K562 (cell line): ENCODE measurements at regions not wholly inside any gene's neighbourhood (a gene's known extent, or its start where the extent isn't known, plus 50 kb on each side); places are given as distances from the start of the nearest gene placed in this dataset.

ENCODE experiments used
- ATAC-seq: fragments of 200-7000 bp; cut with Tn5 transposase; 3 replicates; pipeline ENCODE4 v1.9.1; 2020; ENCODE audit warnings: moderate library complexity
- BruUV-seq: library from RNA; stranded (reverse); fragments of 400-500 nt; replicated peaks from 2 replicates; lab custom pipeline; 2021; lab: Mats Ljungman, UMichigan
- CTCF ChIA-PET: fragments of 300-600 bp; formaldehyde crosslinking; extraction: SDS; loops from one replicate; lab custom pipeline; 2021; ENCODE audit warnings: low intra/inter-chr PET ratio; lab: Yijun Ruan, JAX
- POLR2A ChIA-PET: fragments of 300-600, 350-650 bp; sonication (Branson Sonifier 250); formaldehyde crosslinking; extraction: SDS; loops from one replicate; lab custom pipeline; 2021; ENCODE audit warnings: antibody characterized with exemption, inconsistent platforms; lab: Yijun Ruan, JAX
- DNase-seq, 4 experiments: peaks; one replicate each; pipeline versions ENCODE4 v3.0.0 to v3.0.0-alpha.2; 2011 to 2018; ENCODE audit warnings: low spot score in 3 of 4, mixed read lengths in 3 of 4; ENCODE audit errors: extremely low read depth in 1 of 4
- FAIRE-seq: peaks from 2 replicates; lab custom pipeline; 2011; peaks lifted over from hg19 to GRCh38; lab: Jason Lieb, UNC
- H2AFZ ChIP-seq: 2 replicates; pipeline ENCODE4 v1.6.0; 2011; ENCODE audit warnings: low read depth, low read length, control low read depth, inconsistent platforms
- H3K27ac ChIP-seq: fragments of 200-600 bp; 3 replicates; pipeline ENCODE4 v1.8.0; 2011; ENCODE audit warnings: low read depth, mild to moderate bottlenecking, control low read depth, inconsistent platforms, low read length, moderate library complexity, mixed read lengths; ENCODE audit errors: extremely low read depth
- H3K27me3 ChIP-seq, 2 experiments: fragments of 300-600 bp in 1 of 2; 2 replicates in 1 of 2; 3 replicates in 1 of 2; pipeline versions ENCODE4 v1.6.0 to v1.8.0; 2011; ENCODE audit warnings: inconsistent platforms in 2 of 2, low read length in 2 of 2, mild to moderate bottlenecking in 1 of 2, mixed read lengths in 1 of 2, moderate library complexity in 1 of 2; ENCODE audit not compliant: control insufficient read depth in 2 of 2, insufficient read depth in 2 of 2
- H3K36me3 ChIP-seq: fragments of 300-600 bp; 3 replicates; pipeline ENCODE4 v1.8.0; 2011; ENCODE audit warnings: mild to moderate bottlenecking, low read length, inconsistent platforms; ENCODE audit not compliant: control insufficient read depth, insufficient read depth
- H3K4me1 ChIP-seq, 2 experiments: fragments of 200-600 bp in 1 of 2; replicated peaks in 1 of 2; 2 replicates in 1 of 2; 3 replicates in 1 of 2; pipeline versions ENCODE4 v1.5.1 to v1.8.0; 2011; ENCODE audit warnings: inconsistent platforms in 2 of 2, low read length in 2 of 2, mild to moderate bottlenecking in 1 of 2, mixed read lengths in 1 of 2, moderate library complexity in 1 of 2; ENCODE audit not compliant: control insufficient read depth in 2 of 2, insufficient read depth in 2 of 2
- H3K4me2 ChIP-seq: 2 replicates; pipeline ENCODE4 v1.6.1; 2011; ENCODE audit warnings: low read length, control low read depth, inconsistent platforms, mixed read lengths; ENCODE audit not compliant: insufficient read depth
- H3K4me3 ChIP-seq: fragments of 200-600 bp; sonication (generic), shearing (Covaris generic); 2 replicates; pipeline ENCODE4 v1.5.1; 2016; ENCODE audit warnings: control low read depth, inconsistent platforms
- H3K79me2 ChIP-seq: fragments of 200-600 bp; 3 replicates; pipeline ENCODE4 v1.8.0; 2011; ENCODE audit warnings: low read length, inconsistent platforms; ENCODE audit not compliant: control insufficient read depth, insufficient read depth
- H3K9ac ChIP-seq, 2 experiments: 2 replicates each; pipeline versions ENCODE4 v1.6.0 to v1.6.1; 2011; ENCODE audit warnings: low read depth in 2 of 2, low read length in 2 of 2, control low read depth in 1 of 2, inconsistent platforms in 1 of 2, mild to moderate bottlenecking in 1 of 2, mixed read lengths in 1 of 2; ENCODE audit not compliant: insufficient read depth in 1 of 2
- H3K9me1 ChIP-seq: one replicate; pipeline ENCODE4 v1.6.0; 2011; ENCODE audit warnings: inconsistent platforms, mild to moderate bottlenecking, low read length, moderate library complexity; ENCODE audit not compliant: control insufficient read depth, insufficient read depth
- H3K9me3 ChIP-seq: replicated peaks from 2 replicates; pipeline ENCODE4 v1.5.1; 2011; ENCODE audit warnings: low read depth, low read length, inconsistent platforms; ENCODE audit not compliant: control insufficient read depth, insufficient read depth
- H4K20me1 ChIP-seq: replicated peaks from 2 replicates; pipeline ENCODE4 v1.6.1; 2011; ENCODE audit warnings: low read length, inconsistent platforms, mixed read lengths; ENCODE audit not compliant: control insufficient read depth, insufficient read depth
- ARNT ChIP-seq, 2 experiments: fragments of 450-650 bp; IDR thresholded peaks; 2 replicates each; pipeline ENCODE4 v1.6.1; 2016; ENCODE audit warnings: mild to moderate bottlenecking in 1 of 2
- ETV5 ChIP-seq: sonication (generic); formaldehyde crosslinking; IDR thresholded peaks from 2 replicates; pipeline ENCODE4 v1.4.0; 2020; ENCODE audit warnings: low read depth, mild to moderate bottlenecking, missing genetic modification reagents
- FOXM1 ChIP-seq, 2 experiments: fragments of 450-650 bp in 1 of 2; sonication (generic) in 1 of 2; formaldehyde crosslinking in 1 of 2; IDR thresholded peaks; 2 replicates each; pipeline versions ENCODE4 v1.6.1 to v1.9.0; 2017 to 2022; ENCODE audit warnings: low read depth in 2 of 2, mild to moderate bottlenecking in 2 of 2, missing genetic modification reagents in 1 of 2, moderate library complexity in 1 of 2
- MAFK ChIP-seq: IDR thresholded peaks from 2 replicates; pipeline ENCODE4 v1.6.1; 2011; ENCODE audit warnings: low read length, improper control_type of control experiment
- ZNF263 ChIP-seq: sonication (generic); formaldehyde crosslinking; IDR thresholded peaks from 2 replicates; pipeline ENCODE4 v1.8.0; 2022; ENCODE audit warnings: mild to moderate bottlenecking, missing genetic modification reagents, borderline replicate concordance
- ZNF507 ChIP-seq: conservative IDR thresholded peaks from 2 replicates; pipeline ENCODE4 v1.6.1; 2017; ENCODE audit warnings: missing genetic modification characterization, missing compliant biosample characterization
- WGBS: fragments of 100-300 bp; shearing (Covaris generic); methylation state at CpG from one replicate; pipeline ENCODE4 v1.1.6; 2016; ENCODE audit warnings: low coverage, mixed read lengths; ENCODE audit not compliant: insufficient coverage; ENCODE audit errors: missing lambda C conversion rate; 5-methylcytosine and 5-hydroxymethylcytosine counted together
- in situ Hi-C: fragments of 300-500 bp; cut with MboI; formaldehyde crosslinking; loops from 4 replicates; pipeline ENCODE4 v1.15.0; 2018; ENCODE audit warnings: inconsistent platforms, mixed read lengths
- intact Hi-C: fragments of 100-400 bp; cut with micrococcal nuclease; formaldehyde crosslinking; loops from 2 replicates; pipeline ENCODE4 v1.14.2; 2022
- TF ChIP-seq, protein P1 (sequence below): IDR thresholded peaks from 2 replicates; pipeline ENCODE4 v1.6.1; 2012; ENCODE audit warnings: low read depth, low read length, improper control_type of control experiment, borderline replicate concordance
- TF ChIP-seq, protein P2 (sequence below): fragments of 250-450 bp; sonication (Bioruptor Pico); IDR thresholded peaks from 2 replicates; pipeline ENCODE4 v1.5.0; 2021
- TF ChIP-seq, protein P3 (sequence below): fragments of 200-800 bp; sonication (Bioruptor generic); IDR thresholded peaks from 2 replicates; pipeline ENCODE4 v1.6.1; 2017; ENCODE audit warnings: missing genetic modification characterization, missing compliant biosample characterization
- TF ChIP-seq, protein P4 (sequence below): fragments of 250-450 bp; sonication (Bioruptor Pico); IDR thresholded peaks from 2 replicates; pipeline ENCODE4 v1.8.0; 2022; ENCODE audit warnings: inconsistent platforms

DNA sequence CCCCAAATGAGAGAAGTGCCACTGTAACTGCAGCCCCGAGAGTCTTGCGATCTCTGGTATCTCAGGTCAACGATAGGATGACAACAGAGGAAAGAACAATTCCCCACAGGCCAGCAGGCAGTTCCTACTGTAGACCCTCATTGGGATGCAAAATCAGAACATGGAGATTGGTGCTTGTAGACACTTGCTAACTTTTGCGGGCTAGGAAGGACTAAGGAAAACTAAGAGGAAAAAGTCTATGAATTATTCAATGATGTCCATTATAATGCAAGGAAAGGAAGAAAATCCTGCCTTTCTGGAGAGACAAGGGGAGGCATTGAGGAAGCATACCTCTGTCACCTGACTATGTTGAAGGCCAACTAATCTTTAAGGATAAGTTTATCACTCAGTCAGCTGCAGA, 51.9 kb upstream of the CWC22 start:
- Histone ChIP-seq H3K9me1 (no peaks in the 10 kb centered on the region), H3K27me3 (peaks cover 5 to 10% of the 10 kb centered on the region in 2 experiments; a peak in 2 of 5 replicates), H3K4me1 (no peaks in the 10 kb centered on the region; a peak in 1 of 5 replicates), H3K9me3 (no peaks in the 10 kb centered on the region), H2AFZ (no peak overlapping the region), H3K36me3 (no peaks in the 10 kb centered on the region), H3K27ac (no peak overlapping the region), H3K4me3 (no peak overlapping the region), H3K79me2 (no peaks in the 10 kb centered on the region), H4K20me1 (no peaks in the 10 kb centered on the region), H3K4me2 (no peak overlapping the region), H3K9ac (no peak overlapping the region)
- FAIRE-seq = no peak
- DNase-seq = no peak
- ATAC-seq = no peak
- BruUV-seq = no TSS peak
- 5% methylated on average over 4 of the region's 4 CpGs for WGBS
- in situ Hi-C loops = no loop called here
- POLR2A ChIA-PET = no interaction called here
- CTCF ChIA-PET = no interaction called here
- intact Hi-C loops = loop anchor here (5.0 kb wide), 1 partner anchor 67 kb away; no protein-coding TSS in a partner anchor
- TF ChIP-seq MAFK = no peak
- no peak for TF ChIP-seq ARNT (IDR thresholded peaks at IDR 0.05)
- TF ChIP-seq, protein P1, sequence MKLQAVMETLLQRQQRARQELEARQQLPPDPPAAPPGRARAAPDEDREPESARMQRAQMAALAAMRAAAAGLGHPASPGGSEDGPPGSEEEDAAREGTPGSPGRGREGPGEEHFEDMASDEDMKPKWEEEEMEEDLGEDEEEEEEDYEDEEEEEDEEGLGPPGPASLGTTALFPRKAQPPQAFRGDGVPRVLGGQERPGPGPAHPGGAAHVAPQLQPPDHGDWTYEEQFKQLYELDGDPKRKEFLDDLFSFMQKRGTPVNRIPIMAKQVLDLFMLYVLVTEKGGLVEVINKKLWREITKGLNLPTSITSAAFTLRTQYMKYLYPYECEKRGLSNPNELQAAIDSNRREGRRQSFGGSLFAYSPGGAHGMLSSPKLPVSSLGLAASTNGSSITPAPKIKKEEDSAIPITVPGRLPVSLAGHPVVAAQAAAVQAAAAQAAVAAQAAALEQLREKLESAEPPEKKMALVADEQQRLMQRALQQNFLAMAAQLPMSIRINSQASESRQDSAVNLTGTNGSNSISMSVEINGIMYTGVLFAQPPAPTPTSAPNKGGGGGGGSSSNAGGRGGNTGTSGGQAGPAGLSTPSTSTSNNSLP = no peak
- no peak for TF ChIP-seq ZNF263 (CRISPR knock-in tag)
- TF ChIP-seq, protein P2, sequence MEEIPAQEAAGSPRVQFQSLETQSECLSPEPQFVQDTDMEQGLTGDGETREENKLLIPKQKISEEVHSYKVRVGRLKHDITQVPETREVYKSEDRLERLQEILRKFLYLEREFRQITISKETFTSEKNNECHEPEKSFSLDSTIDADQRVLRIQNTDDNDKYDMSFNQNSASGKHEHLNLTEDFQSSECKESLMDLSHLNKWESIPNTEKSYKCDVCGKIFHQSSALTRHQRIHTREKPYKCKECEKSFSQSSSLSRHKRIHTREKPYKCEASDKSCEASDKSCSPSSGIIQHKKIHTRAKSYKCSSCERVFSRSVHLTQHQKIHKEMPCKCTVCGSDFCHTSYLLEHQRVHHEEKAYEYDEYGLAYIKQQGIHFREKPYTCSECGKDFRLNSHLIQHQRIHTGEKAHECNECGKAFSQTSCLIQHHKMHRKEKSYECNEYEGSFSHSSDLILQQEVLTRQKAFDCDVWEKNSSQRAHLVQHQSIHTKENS (CRISPR knock-in tag) = no peak
- TF ChIP-seq, protein P3, sequence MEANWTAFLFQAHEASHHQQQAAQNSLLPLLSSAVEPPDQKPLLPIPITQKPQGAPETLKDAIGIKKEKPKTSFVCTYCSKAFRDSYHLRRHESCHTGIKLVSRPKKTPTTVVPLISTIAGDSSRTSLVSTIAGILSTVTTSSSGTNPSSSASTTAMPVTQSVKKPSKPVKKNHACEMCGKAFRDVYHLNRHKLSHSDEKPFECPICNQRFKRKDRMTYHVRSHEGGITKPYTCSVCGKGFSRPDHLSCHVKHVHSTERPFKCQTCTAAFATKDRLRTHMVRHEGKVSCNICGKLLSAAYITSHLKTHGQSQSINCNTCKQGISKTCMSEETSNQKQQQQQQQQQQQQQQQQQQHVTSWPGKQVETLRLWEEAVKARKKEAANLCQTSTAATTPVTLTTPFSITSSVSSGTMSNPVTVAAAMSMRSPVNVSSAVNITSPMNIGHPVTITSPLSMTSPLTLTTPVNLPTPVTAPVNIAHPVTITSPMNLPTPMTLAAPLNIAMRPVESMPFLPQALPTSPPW (CRISPR knock-in tag) = no peak
- no peak for TF ChIP-seq ETV5 (CRISPR knock-in tag)
- no peak for TF ChIP-seq FOXM1 (IDR thresholded peaks at IDR 0.05; ENCODE audit: low read depth)
- no peak for TF ChIP-seq FOXM1 (CRISPR knock-in tag; IDR thresholded peaks at IDR 0.05; ENCODE audit: low read depth)
- TF ChIP-seq, protein P4, sequence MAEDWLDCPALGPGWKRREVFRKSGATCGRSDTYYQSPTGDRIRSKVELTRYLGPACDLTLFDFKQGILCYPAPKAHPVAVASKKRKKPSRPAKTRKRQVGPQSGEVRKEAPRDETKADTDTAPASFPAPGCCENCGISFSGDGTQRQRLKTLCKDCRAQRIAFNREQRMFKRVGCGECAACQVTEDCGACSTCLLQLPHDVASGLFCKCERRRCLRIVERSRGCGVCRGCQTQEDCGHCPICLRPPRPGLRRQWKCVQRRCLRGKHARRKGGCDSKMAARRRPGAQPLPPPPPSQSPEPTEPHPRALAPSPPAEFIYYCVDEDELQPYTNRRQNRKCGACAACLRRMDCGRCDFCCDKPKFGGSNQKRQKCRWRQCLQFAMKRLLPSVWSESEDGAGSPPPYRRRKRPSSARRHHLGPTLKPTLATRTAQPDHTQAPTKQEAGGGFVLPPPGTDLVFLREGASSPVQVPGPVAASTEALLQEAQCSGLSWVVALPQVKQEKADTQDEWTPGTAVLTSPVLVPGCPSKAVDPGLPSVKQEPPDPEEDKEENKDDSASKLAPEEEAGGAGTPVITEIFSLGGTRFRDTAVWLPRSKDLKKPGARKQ (CRISPR knock-in tag) = no peak
- no peak for TF ChIP-seq ZNF507 (tag)
